ENCODE measurements at regions not wholly inside any gene's neighbourhood (a gene's known extent, or its start where the extent isn't known, plus 50 kb on each side); places are given as distances from the start of the nearest gene placed in this dataset.

DNA sequence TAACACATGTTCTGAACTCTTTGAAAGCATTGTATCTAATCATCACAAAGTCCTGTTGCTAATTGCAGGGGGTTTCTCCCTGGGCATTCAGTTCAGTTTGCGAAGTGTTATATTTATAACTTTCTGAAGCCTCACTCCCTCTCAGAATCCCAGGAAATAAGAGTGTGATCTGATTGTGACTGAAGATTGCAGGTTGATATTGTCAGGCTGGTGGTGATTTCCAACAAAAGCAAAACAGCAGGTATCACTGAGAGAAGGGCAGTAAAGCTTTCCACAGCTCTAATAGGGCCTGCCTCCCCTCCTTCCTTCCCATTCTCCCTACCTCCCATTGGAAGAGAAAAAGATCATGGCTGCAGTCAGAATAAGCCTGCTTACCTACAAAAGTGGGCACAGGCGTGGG, 466.7 kb upstream of the FSHR start:
- H3K9ac ChIP-seq (ENCODE audit: low read length): no peak overlapping the region
- no peak overlapping the region for H3K27ac ChIP-seq (ENCODE audit: low read depth, low read length)
- H4K12ac ChIP-seq (ENCODE audit: low read depth, low read length): no peak overlapping the region
- H2AK5ac ChIP-seq (ENCODE audit: low read length): no peak overlapping the region
- H3K36me3 ChIP-seq (ENCODE audit: control insufficient read depth in 1 of 2, insufficient read depth in 2 of 2, low read length in 2 of 2): no peaks in the 10 kb centered on the region
- H3K79me1 ChIP-seq (ENCODE audit: low read length): no peaks in the 10 kb centered on the region
- no peak overlapping the region for H2BK12ac ChIP-seq (ENCODE audit: low read length)
- H3K23ac ChIP-seq (ENCODE audit: low read length): no peak overlapping the region
- H2BK120ac ChIP-seq (ENCODE audit: insufficient read depth, low read length, poor library complexity): no peak overlapping the region
- H3K79me2 ChIP-seq (ENCODE audit: control insufficient read depth, insufficient read depth, low read length, poor library complexity): no peaks in the 10 kb centered on the region
- H3K4me1 ChIP-seq (ENCODE audit: control insufficient read depth in 1 of 2, insufficient read depth in 2 of 2, low read length in 2 of 2): no peaks in the 10 kb centered on the region
- H4K8ac ChIP-seq (ENCODE audit: low read depth, low read length): no peak overlapping the region
- no peak overlapping the region for H2AFZ ChIP-seq (ENCODE audit: insufficient read depth, low read length, poor library complexity)
- no peak overlapping the region for H3K14ac ChIP-seq (ENCODE audit: low read length)
- no CpG with 5 or more reads among the region's 2 CpGs for WGBS (ENCODE audit: extremely low coverage, insufficient coverage, insufficient read length)
- no peaks in the 10 kb centered on the region for H3K9me3 ChIP-seq (ENCODE audit: insufficient read depth, low read depth, low read length)
- no peak overlapping the region for H3K18ac ChIP-seq (ENCODE audit: low read length)
- H3K4me2 ChIP-seq (ENCODE audit: low read length): no peak overlapping the region
- no peak overlapping the region for H3K4ac ChIP-seq (ENCODE audit: low read depth, low read length)
- no peaks in the 10 kb centered on the region for H3K27me3 ChIP-seq (ENCODE audit: insufficient read depth, low read length)
- H4K91ac ChIP-seq (ENCODE audit: low read depth, low read length): no peak overlapping the region
- DNase-seq: no peak
- H3K4me3 ChIP-seq (ENCODE audit: low read depth, low read length): no peak overlapping the region
- no peak overlapping the region for H2BK5ac ChIP-seq (ENCODE audit: low read depth, low read length, poor library complexity)

DNA sequence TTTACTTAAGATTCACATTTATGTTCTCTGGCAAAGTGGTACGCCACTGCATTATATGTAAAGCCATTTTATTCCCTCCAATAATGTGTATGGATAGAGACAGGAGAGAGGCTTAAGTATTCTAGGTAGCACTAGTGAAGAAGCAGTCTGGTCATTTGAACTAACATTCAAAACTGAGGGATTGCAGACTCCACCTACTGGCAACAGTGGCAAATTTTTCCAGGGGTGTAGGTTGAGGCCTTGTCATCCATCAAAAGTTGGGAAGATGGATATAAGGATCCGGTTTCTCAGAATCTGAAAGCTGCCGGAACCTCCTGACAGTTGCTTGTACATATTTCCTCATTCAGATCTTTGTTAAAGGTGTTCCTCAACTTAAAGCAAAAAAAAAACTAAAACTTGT, 465.5 kb upstream of the FSHR start:
- no CpG with 5 or more reads among the region's 3 CpGs for WGBS (ENCODE audit: extremely low coverage, insufficient coverage, insufficient read length)
- Histone ChIP-seq H3K36me3 (ENCODE audit: control insufficient read depth in 1 of 2, insufficient read depth in 2 of 2, low read length in 2 of 2) (no peaks in the 10 kb centered on the region), H2AK5ac (ENCODE audit: low read length) (no peak overlapping the region), H3K9me3 (ENCODE audit: insufficient read depth, low read depth, low read length) (no peaks in the 10 kb centered on the region), H3K4me2 (ENCODE audit: low read length) (no peak overlapping the region), H3K18ac (ENCODE audit: low read length) (no peak overlapping the region), H4K12ac (ENCODE audit: low read depth, low read length) (no peak overlapping the region), H3K4me3 (ENCODE audit: low read depth, low read length) (no peak overlapping the region), H2AFZ (ENCODE audit: insufficient read depth, low read length, poor library complexity) (no peak overlapping the region), H4K8ac (ENCODE audit: low read depth, low read length) (no peak overlapping the region), H3K4ac (ENCODE audit: low read depth, low read length) (no peak overlapping the region), H3K27me3 (ENCODE audit: insufficient read depth, low read length) (no peaks in the 10 kb centered on the region), H4K91ac (ENCODE audit: low read depth, low read length) (no peak overlapping the region), H3K4me1 (ENCODE audit: control insufficient read depth in 1 of 2, insufficient read depth in 2 of 2, low read length in 2 of 2) (no peaks in the 10 kb centered on the region), H3K79me2 (ENCODE audit: control insufficient read depth, insufficient read depth, low read length, poor library complexity) (no peaks in the 10 kb centered on the region), H3K27ac (ENCODE audit: low read depth, low read length) (no peak overlapping the region), H3K79me1 (ENCODE audit: low read length) (no peaks in the 10 kb centered on the region), H2BK120ac (ENCODE audit: insufficient read depth, low read length, poor library complexity) (no peak overlapping the region), H3K9ac (ENCODE audit: low read length) (no peak overlapping the region), H3K14ac (ENCODE audit: low read length) (no peak overlapping the region), H2BK12ac (ENCODE audit: low read length) (no peak overlapping the region), H3K23ac (ENCODE audit: low read length) (no peak overlapping the region), H2BK5ac (ENCODE audit: low read depth, low read length, poor library complexity) (no peak overlapping the region)
- DNase-seq: peak in 1 of 2 donors; percentile 3

DNA sequence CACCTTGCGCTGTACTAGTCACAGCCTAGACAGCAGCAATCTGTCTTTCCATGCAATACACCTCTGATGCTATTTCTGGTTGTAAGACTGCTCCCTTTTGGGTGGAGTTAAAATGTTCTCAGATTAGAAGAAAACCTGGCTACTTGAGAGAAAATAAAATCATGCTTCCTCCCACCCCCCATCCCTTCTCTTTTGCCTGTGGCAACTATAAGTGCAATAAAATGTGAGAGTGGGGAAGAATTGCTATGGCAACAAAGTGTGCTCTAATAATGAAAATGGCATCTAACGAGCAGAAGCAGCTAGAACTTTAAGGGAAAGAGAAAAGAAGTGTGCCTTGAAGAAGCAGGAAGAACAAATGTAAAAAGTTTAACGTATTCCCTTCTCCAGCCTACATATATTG, 464.2 kb upstream of the FSHR start:
- Histone ChIP-seq H4K12ac (ENCODE audit: low read depth, low read length) (no peak overlapping the region), H3K36me3 (ENCODE audit: control insufficient read depth in 1 of 2, insufficient read depth in 2 of 2, low read length in 2 of 2) (no peaks in the 10 kb centered on the region), H3K4me3 (ENCODE audit: low read depth, low read length) (no peak overlapping the region), H3K79me2 (ENCODE audit: control insufficient read depth, insufficient read depth, low read length, poor library complexity) (no peaks in the 10 kb centered on the region), H3K14ac (ENCODE audit: low read length) (no peak overlapping the region), H3K9me3 (ENCODE audit: insufficient read depth, low read depth, low read length) (no peaks in the 10 kb centered on the region), H2BK5ac (ENCODE audit: low read depth, low read length, poor library complexity) (no peak overlapping the region), H3K18ac (ENCODE audit: low read length) (no peak overlapping the region), H3K79me1 (ENCODE audit: low read length) (no peaks in the 10 kb centered on the region), H4K91ac (ENCODE audit: low read depth, low read length) (no peak overlapping the region), H2AFZ (ENCODE audit: insufficient read depth, low read length, poor library complexity) (no peak overlapping the region), H3K4ac (ENCODE audit: low read depth, low read length) (no peak overlapping the region), H3K27ac (ENCODE audit: low read depth, low read length) (no peak overlapping the region), H3K9ac (ENCODE audit: low read length) (no peak overlapping the region), H2BK12ac (ENCODE audit: low read length) (no peak overlapping the region), H4K8ac (ENCODE audit: low read depth, low read length) (no peak overlapping the region), H3K4me1 (ENCODE audit: control insufficient read depth in 1 of 2, insufficient read depth in 2 of 2, low read length in 2 of 2) (no peaks in the 10 kb centered on the region), H3K4me2 (ENCODE audit: low read length) (no peak overlapping the region), H3K23ac (ENCODE audit: low read length) (no peak overlapping the region), H3K27me3 (ENCODE audit: insufficient read depth, low read length) (no peaks in the 10 kb centered on the region), H2BK120ac (ENCODE audit: insufficient read depth, low read length, poor library complexity) (no peak overlapping the region), H2AK5ac (ENCODE audit: low read length) (no peak overlapping the region)
- DNase-seq: no peak
- no CpG with 5 or more reads among the region's 3 CpGs for WGBS (ENCODE audit: extremely low coverage, insufficient coverage, insufficient read length)

DNA sequence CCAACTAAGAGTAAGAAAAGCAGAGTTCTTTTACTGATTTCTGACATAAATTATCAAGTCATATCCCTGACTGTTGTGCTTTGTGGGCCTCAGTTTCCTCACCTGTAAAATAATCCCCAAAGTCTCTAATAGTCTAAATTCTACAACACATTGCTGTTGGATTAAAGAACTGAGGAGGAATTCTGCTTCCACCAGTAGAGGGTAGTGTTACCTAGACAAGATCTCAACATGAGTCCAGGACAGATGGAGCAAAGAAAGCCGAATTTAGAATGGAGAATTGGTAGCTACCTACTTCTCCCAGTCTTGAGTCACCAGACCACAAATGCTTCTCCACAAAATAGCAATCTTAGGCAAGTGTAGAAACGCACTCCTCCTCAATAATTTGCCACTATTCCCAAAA, 462.5 kb upstream of the FSHR start:
- H2BK120ac ChIP-seq (ENCODE audit: insufficient read depth, low read length, poor library complexity): no peak overlapping the region
- H4K12ac ChIP-seq (ENCODE audit: low read depth, low read length): no peak overlapping the region
- no peaks in the 10 kb centered on the region for H3K9me3 ChIP-seq (ENCODE audit: insufficient read depth, low read depth, low read length)
- no peak overlapping the region for H4K91ac ChIP-seq (ENCODE audit: low read depth, low read length)
- no peak overlapping the region for H2AK5ac ChIP-seq (ENCODE audit: low read length)
- H3K23ac ChIP-seq (ENCODE audit: low read length): no peak overlapping the region
- H3K79me2 ChIP-seq (ENCODE audit: control insufficient read depth, insufficient read depth, low read length, poor library complexity): no peaks in the 10 kb centered on the region
- DNase-seq: peak in 1 of 2 donors; percentile 41
- H3K36me3 ChIP-seq (ENCODE audit: control insufficient read depth in 1 of 2, insufficient read depth in 2 of 2, low read length in 2 of 2): no peaks in the 10 kb centered on the region
- H3K4me1 ChIP-seq (ENCODE audit: control insufficient read depth in 1 of 2, insufficient read depth in 2 of 2, low read length in 2 of 2): no peaks in the 10 kb centered on the region
- no peak overlapping the region for H3K4me3 ChIP-seq (ENCODE audit: low read depth, low read length)
- no peak overlapping the region for H3K9ac ChIP-seq (ENCODE audit: low read length)
- no peak overlapping the region for H3K27ac ChIP-seq (ENCODE audit: low read depth, low read length)
- no CpG with 5 or more reads among the region's 2 CpGs for WGBS (ENCODE audit: extremely low coverage, insufficient coverage, insufficient read length)
- H2BK5ac ChIP-seq (ENCODE audit: low read depth, low read length, poor library complexity): no peak overlapping the region
- no peaks in the 10 kb centered on the region for H3K27me3 ChIP-seq (ENCODE audit: insufficient read depth, low read length)
- no peak overlapping the region for H3K14ac ChIP-seq (ENCODE audit: low read length)
- no peak overlapping the region for H3K4ac ChIP-seq (ENCODE audit: low read depth, low read length)
- no peaks in the 10 kb centered on the region for H3K79me1 ChIP-seq (ENCODE audit: low read length)
- H3K18ac ChIP-seq (ENCODE audit: low read length): no peak overlapping the region
- no peak overlapping the region for H3K4me2 ChIP-seq (ENCODE audit: low read length)
- no peak overlapping the region for H4K8ac ChIP-seq (ENCODE audit: low read depth, low read length)
- H2BK12ac ChIP-seq (ENCODE audit: low read length): no peak overlapping the region
- no peak overlapping the region for H2AFZ ChIP-seq (ENCODE audit: insufficient read depth, low read length, poor library complexity)

Data from trophoblast cell (in vitro differentiated cells and primary cell).